CD4-positive, alpha-beta T cell (primary cell): ENCODE measurements at regions not wholly inside any gene's neighbourhood (a gene's known extent, or its start where the extent isn't known, plus 50 kb on each side); places are given as distances from the start of the nearest gene placed in this dataset.

ENCODE experiments used
- ATAC-seq: fragments of 200-7000 bp; cut with Tn5 transposase; one replicate; pipeline ENCODE4 v1.10.0; 2022; ENCODE audit warnings: mild to moderate bottlenecking; ENCODE audit not compliant: poor library complexity
- CTCF ChIA-PET: fragments of 350-600 bp; sonication (Branson Sonifier 250); formaldehyde crosslinking; loops from one replicate; lab custom pipeline; 2021; ENCODE audit warnings: antibody characterized with exemption, inconsistent platforms; lab: Charles Lee
- POLR2A ChIA-PET: fragments of 350-600 bp; sonication (Branson Sonifier 250); formaldehyde crosslinking; loops from one replicate; lab custom pipeline; 2021; ENCODE audit warnings: antibody characterized with exemption, inconsistent platforms; lab: Charles Lee
- DNase-seq, 14 experiments: peaks; one replicate each; pipeline ENCODE4 v3.0.0-alpha.2; 2013 to 2020; ENCODE audit warnings: mixed read lengths in 2 of 14
- H3K27ac ChIP-seq, 2 donors: one replicate each; pipeline versions ENCODE4 v1.5.1 to v1.7.0; 2013; ENCODE audit warnings: low read length in 2 of 2, low read depth in 1 of 2, mild to moderate bottlenecking in 1 of 2
- H3K27me3 ChIP-seq, 2 experiments: 1 replicate in 1 of 2; 2 replicates in 1 of 2; pipeline versions ENCODE4 v1.6.1 to v1.7.0; 2013; ENCODE audit warnings: low read length in 2 of 2, control low read depth in 1 of 2, mild to moderate bottlenecking in 1 of 2, moderate library complexity in 1 of 2; ENCODE audit not compliant: insufficient read depth in 2 of 2, control insufficient read depth in 1 of 2
- H3K36me3 ChIP-seq: one replicate; pipeline ENCODE4 v1.6.1; 2013; ENCODE audit warnings: low read length, control low read depth; ENCODE audit not compliant: insufficient read depth
- H3K4me1 ChIP-seq: one replicate; pipeline ENCODE4 v1.6.1; 2013; ENCODE audit warnings: low read length, control low read depth; ENCODE audit not compliant: insufficient read depth
- H3K4me3 ChIP-seq: one replicate; pipeline ENCODE4 v1.5.1; 2013; ENCODE audit warnings: mild to moderate bottlenecking, low read length, moderate library complexity
- H3K9me3 ChIP-seq, 2 experiments: 1 replicate in 1 of 2; 2 replicates in 1 of 2; pipeline versions ENCODE4 v1.6.1 to v1.7.0; 2013; ENCODE audit warnings: low read length in 2 of 2, mild to moderate bottlenecking in 2 of 2, control low read depth in 1 of 2, moderate library complexity in 1 of 2; ENCODE audit not compliant: control insufficient read depth in 1 of 2, insufficient read depth in 1 of 2
- H3K27ac Mint-ChIP-seq: one replicate; pipeline ENCODE4 v1.8.0; 2020; ENCODE audit warnings: mixed read lengths
- H3K27me3 Mint-ChIP-seq: one replicate; pipeline ENCODE4 v1.8.0; 2021; ENCODE audit warnings: mixed read lengths
- H3K36me3 Mint-ChIP-seq: one replicate; pipeline ENCODE4 v1.8.0; 2021; ENCODE audit warnings: low read depth, mixed read lengths
- H3K4me1 Mint-ChIP-seq: one replicate; pipeline ENCODE4 v1.8.0; 2021; ENCODE audit warnings: low read depth, mixed read lengths
- H3K4me3 Mint-ChIP-seq: one replicate; pipeline ENCODE4 v1.8.0; 2020; ENCODE audit warnings: mild to moderate bottlenecking, mixed read lengths
- H3K9me3 Mint-ChIP-seq: one replicate; pipeline ENCODE4 v1.8.0; 2020; ENCODE audit warnings: mixed read lengths
- CTCF ChIP-seq: fragments of 200-600 bp; IDR thresholded peaks from one replicate; pipeline ENCODE4 v1.8.0; 2022; ENCODE audit warnings: antibody characterized with exemption, mild to moderate bottlenecking
- intact Hi-C, 2 experiments: fragments of 100-400 bp; cut with DNase I in 1 of 2; cut with micrococcal nuclease in 1 of 2; formaldehyde crosslinking; loops; one replicate each; pipeline versions ENCODE4 v1.15.1 to v1.9.0; 2023 to 2025; cut with DNase I, micrococcal nuclease

- ChIA-PET POLR2A (no interaction called here), CTCF (no interaction called here)
- H3K27me3 ChIP-seq = no peaks in the 10 kb centered on the region
- no peak for ATAC-seq
- DNase-seq = peak in 1 of 14 experiments; percentile 12
- no peak for TF ChIP-seq CTCF
- intact Hi-C loops = no loop called here
- H3K27me3 Mint-ChIP-seq = no peaks in the 10 kb centered on the region
- no peak overlapping the region for H3K27ac ChIP-seq
- no peak overlapping the region for H3K4me3 ChIP-seq
- no peaks in the 10 kb centered on the region for H3K36me3 ChIP-seq
- no peaks in the 10 kb centered on the region for H3K36me3 Mint-ChIP-seq
- no peak overlapping the region for H3K27ac Mint-ChIP-seq
- H3K9me3 ChIP-seq = peaks cover 0 to 36% of the 10 kb centered on the region in 2 experiments
- no peaks in the 10 kb centered on the region for H3K4me1 ChIP-seq
- H3K9me3 Mint-ChIP-seq = no peaks in the 10 kb centered on the region
- no peaks in the 10 kb centered on the region for H3K4me1 Mint-ChIP-seq
- no peak overlapping the region for H3K4me3 Mint-ChIP-seq
Observed at GRCh38 chr10:130739016-130739756, 572.3 kb downstream of the TCERG1L start.

GRCh38 chr10:130739757-130740145, 571.8 kb downstream of the TCERG1L start:
- no peaks in the 10 kb centered on the region for H3K36me3 Mint-ChIP-seq
- no peak for DNase-seq
- Histone ChIP-seq H3K9me3 (peaks cover 0 to 36% of the 10 kb centered on the region in 2 experiments), H3K27me3 (no peaks in the 10 kb centered on the region), H3K36me3 (no peaks in the 10 kb centered on the region), H3K4me1 (no peaks in the 10 kb centered on the region), H3K27ac (no peak overlapping the region), H3K4me3 (no peak overlapping the region)
- H3K4me1 Mint-ChIP-seq = no peaks in the 10 kb centered on the region
- POLR2A ChIA-PET = no interaction called here
- H3K9me3 Mint-ChIP-seq = no peaks in the 10 kb centered on the region
- ATAC-seq = no peak
- CTCF ChIA-PET = no interaction called here
- H3K4me3 Mint-ChIP-seq = no peak overlapping the region
- H3K27ac Mint-ChIP-seq = no peak overlapping the region
- TF ChIP-seq CTCF = no peak
- no peaks in the 10 kb centered on the region for H3K27me3 Mint-ChIP-seq
- intact Hi-C loops = loop anchor here in 1 of 2 experiments (5.0 kb wide), 1 partner anchor 123 kb away; no protein-coding TSS in a partner anchor

- POLR2A ChIA-PET = no interaction called here
Observed at GRCh38 chr10:130740166-130740565, 571.4 kb downstream of the TCERG1L start.

More at GRCh38 chr10:130740166-130740565, 571.4 kb downstream of the TCERG1L start:
- no peaks in the 10 kb centered on the region for H3K9me3 Mint-ChIP-seq
- H3K27me3 Mint-ChIP-seq = no peaks in the 10 kb centered on the region
- no peaks in the 10 kb centered on the region for H3K4me1 Mint-ChIP-seq
- Histone ChIP-seq H3K27me3 (no peaks in the 10 kb centered on the region), H3K27ac (no peak overlapping the region), H3K4me3 (no peak overlapping the region), H3K9me3 (peaks cover 0 to 36% of the 10 kb centered on the region in 2 experiments), H3K4me1 (no peaks in the 10 kb centered on the region), H3K36me3 (no peaks in the 10 kb centered on the region)
- ATAC-seq (no peak), DNase-seq (peak in 1 of 14 experiments; percentile 29)
- H3K27ac Mint-ChIP-seq = no peak overlapping the region
- CTCF ChIA-PET = no interaction called here
- intact Hi-C loops = loop anchor here in 1 of 2 experiments (5.0 kb wide), 1 partner anchor 122 kb away; no protein-coding TSS in a partner anchor
- TF ChIP-seq CTCF = no peak
- H3K36me3 Mint-ChIP-seq = no peaks in the 10 kb centered on the region
- H3K4me3 Mint-ChIP-seq = no peak overlapping the region
